ENCODE measurements at regions not wholly inside any gene's neighbourhood (a gene's known extent, or its start where the extent isn't known, plus 50 kb on each side); places are given as distances from the start of the nearest gene placed in this dataset.
A peak's percentile ranks its signal among the peaks of the same experiment; 100 is the strongest.

DNA sequence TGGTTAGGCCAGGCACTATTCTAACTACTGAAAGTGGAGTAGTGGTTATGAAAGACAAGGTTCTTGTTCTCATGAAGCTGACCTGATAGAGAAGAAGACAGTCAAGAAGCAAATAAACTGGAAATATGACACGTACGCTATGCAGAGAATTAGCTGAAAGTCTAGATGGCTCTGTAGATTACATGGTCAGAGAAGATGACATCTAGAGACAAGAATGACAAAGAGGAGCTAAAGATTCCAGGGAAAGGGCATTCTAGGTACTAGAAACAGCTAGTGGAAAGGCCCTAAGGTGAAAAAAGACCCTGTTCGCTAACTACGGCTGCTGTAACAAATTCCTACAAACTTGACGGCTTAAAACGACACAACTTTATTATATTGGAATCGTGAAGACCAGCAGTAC lies 68.0 kb upstream of the NRIP1 start:
- intact Hi-C loops (cut with DNase I) = no loop called here
- no peak for DNase-seq
- no peaks in the 10 kb centered on the region for H3K27me3 ChIP-seq
- no peak overlapping the region for H3K27ac ChIP-seq
- no peaks in the 10 kb centered on the region for H3K36me3 ChIP-seq
- H3K4me1 ChIP-seq = no peaks in the 10 kb centered on the region
- TF ChIP-seq, protein P1, sequence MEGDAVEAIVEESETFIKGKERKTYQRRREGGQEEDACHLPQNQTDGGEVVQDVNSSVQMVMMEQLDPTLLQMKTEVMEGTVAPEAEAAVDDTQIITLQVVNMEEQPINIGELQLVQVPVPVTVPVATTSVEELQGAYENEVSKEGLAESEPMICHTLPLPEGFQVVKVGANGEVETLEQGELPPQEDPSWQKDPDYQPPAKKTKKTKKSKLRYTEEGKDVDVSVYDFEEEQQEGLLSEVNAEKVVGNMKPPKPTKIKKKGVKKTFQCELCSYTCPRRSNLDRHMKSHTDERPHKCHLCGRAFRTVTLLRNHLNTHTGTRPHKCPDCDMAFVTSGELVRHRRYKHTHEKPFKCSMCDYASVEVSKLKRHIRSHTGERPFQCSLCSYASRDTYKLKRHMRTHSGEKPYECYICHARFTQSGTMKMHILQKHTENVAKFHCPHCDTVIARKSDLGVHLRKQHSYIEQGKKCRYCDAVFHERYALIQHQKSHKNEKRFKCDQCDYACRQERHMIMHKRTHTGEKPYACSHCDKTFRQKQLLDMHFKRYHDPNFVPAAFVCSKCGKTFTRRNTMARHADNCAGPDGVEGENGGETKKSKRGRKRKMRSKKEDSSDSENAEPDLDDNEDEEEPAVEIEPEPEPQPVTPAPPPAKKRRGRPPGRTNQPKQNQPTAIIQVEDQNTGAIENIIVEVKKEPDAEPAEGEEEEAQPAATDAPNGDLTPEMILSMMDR (IDR thresholded peaks at IDR 0.05) = no peak
- H3K4me3 ChIP-seq = no peak overlapping the region
- no peak overlapping the region for H3K9ac ChIP-seq (ENCODE audit: low read depth in 2 of 2, low read length in 2 of 2)
- no peaks in the 10 kb centered on the region for H3K9me3 ChIP-seq

DNA sequence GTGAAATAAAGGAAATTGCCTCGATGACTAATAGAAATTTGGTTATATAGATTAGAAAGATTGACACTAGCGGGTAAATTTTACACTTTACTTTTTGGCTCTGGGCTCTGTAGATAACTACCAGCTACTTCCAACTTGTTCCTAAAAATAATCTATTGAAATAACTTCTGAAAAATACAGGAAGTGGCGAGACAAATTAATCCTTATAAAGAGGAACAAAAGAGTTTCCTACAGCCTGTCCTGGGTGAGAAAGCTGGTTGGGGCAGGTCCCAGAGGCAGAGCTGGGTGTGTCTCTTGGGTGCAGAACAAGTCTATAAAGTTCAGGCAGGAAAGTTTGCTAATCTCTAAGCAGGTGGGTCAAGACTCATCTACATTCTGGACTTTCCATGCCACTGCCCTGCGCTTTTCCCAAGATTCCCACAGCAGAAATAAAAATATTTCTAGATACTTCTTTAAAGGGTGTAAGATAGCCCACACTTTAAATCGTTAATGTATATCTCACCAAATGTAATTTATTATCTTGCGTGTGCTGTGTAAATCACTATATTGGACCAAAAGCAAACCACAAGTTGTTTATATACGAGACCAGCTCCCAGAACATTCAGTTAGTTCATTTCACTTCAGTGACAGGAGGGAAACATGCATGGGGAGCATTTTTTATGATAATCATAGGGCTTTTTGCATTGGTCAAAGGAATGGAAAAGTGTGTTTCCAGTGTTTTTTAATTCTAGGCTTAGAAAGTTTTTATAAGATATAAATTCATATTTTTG lies 70.1 kb upstream of the NRIP1 start:
- Histone ChIP-seq H3K9me3 (no peaks in the 10 kb centered on the region), H3K4me3 (no peak overlapping the region), H3K27ac (peak overlapping the region; percentile 78), H3K36me3 (no peaks in the 10 kb centered on the region), H3K4me1 (no peaks in the 10 kb centered on the region), H3K9ac (ENCODE audit: low read depth in 2 of 2, low read length in 2 of 2) (peak overlapping the region in 1 of 2 donors; percentile 13), H3K27me3 (no peaks in the 10 kb centered on the region)
- intact Hi-C loops (cut with DNase I) = no loop called here
- peak; percentile 78 for DNase-seq
- TF ChIP-seq, protein P1 (IDR thresholded peaks at IDR 0.05) = no peak

DNA sequence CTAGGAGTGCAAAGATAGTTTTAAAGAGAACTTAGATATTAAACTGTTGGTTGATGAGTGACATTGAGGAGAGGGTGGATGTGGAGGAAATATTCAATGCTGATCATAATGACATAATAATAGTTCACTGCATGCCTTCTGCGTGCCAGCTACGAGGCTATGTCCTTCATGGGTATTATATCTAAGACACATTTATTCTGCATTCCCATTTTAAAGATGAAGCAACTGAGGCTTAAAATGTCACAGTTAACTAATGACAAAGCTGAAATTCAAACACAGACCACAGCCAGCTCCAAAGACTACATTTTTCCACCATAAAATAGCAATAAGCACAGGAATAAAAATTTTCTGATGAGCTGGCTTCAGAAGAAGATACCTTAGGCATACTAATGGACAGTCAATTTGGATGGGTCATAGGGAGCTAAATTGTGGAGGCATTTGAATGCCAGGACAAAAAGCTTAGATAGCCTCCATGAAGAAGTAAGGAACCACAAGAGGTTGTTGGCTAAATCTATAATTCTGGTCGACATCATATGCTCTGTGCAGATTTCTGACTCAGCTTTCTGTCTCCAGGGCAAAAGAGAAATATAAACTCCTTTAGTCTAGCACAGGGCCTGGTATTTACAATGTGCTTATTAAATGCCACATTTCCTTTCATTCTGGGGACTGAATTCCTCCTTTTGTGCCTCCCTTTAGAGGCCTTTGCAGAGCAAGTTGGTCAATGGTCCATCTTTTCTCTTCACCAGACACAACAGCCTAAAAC lies 71.2 kb upstream of the NRIP1 start:
- TF ChIP-seq, protein P1 (IDR thresholded peaks at IDR 0.05) = no peak
- Histone ChIP-seq H3K9ac (ENCODE audit: low read depth in 2 of 2, low read length in 2 of 2) (no peak overlapping the region), H3K27ac (peak overlapping the region; percentile 78), H3K36me3 (no peaks in the 10 kb centered on the region), H3K4me1 (no peaks in the 10 kb centered on the region), H3K4me3 (no peak overlapping the region), H3K27me3 (no peaks in the 10 kb centered on the region), H3K9me3 (no peaks in the 10 kb centered on the region)
- no peak for DNase-seq
- intact Hi-C loops (cut with DNase I) = no loop called here

DNA sequence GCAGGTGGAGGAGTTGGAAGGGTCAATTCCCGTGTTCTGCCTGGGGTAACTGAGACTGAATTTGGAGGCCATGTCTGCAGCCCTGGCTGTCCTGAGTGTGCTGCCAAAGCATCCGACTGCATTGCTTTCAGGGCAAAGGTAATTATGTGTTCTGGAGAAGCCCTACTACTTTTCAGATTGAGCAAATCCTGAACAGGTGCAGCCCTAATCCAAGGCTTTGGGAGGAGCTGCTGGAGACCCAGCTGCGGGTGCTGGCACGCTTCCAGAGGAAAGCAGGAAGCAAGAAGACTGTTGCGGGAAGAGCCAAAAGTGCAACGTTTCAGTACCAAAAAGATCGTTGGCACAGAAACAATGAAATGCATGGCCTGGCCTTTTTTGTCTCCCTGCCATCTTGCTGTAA lies 73.7 kb upstream of the NRIP1 start:
- Histone ChIP-seq H3K4me3 (no peak overlapping the region), H3K9me3 (no peaks in the 10 kb centered on the region), H3K4me1 (no peaks in the 10 kb centered on the region), H3K9ac (ENCODE audit: low read depth in 2 of 2, low read length in 2 of 2) (peak overlapping the region in 1 of 2 donors; percentile 42), H3K36me3 (no peaks in the 10 kb centered on the region), H3K27me3 (no peaks in the 10 kb centered on the region), H3K27ac (peak overlapping the region; percentile 42)
- DNase-seq = peak; percentile 66
- intact Hi-C loops (cut with DNase I) = no loop called here
- TF ChIP-seq, protein P1 (IDR thresholded peaks at IDR 0.05) = no peak

DNA sequence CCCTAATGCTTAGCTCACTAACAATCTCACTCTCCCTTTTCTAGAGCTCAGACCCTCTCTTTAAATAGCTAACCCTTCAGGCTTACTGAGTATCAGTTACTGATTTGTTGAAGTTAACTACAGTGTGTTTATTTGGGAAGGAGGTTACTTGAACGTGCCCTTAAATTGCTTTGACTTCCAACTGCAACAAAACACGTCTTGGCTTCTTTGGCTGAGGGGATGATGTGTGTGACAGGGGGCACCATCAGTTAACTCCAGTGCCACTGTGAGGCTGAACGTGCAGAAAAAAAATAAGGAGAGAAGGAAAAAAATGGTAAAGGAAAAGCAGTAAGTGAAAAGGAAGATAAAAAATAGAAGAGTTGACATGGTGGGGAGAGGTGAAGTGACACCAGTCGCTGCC lies 75.1 kb upstream of the NRIP1 start:
- TF ChIP-seq, protein P1 (IDR thresholded peaks at IDR 0.05) = no peak
- Histone ChIP-seq H3K4me3 (no peak overlapping the region), H3K27me3 (no peaks in the 10 kb centered on the region), H3K9ac (ENCODE audit: low read depth in 2 of 2, low read length in 2 of 2) (peak overlapping the region in 1 of 2 donors; percentile 44), H3K27ac (peak overlapping the region; percentile 78), H3K9me3 (no peaks in the 10 kb centered on the region), H3K4me1 (no peaks in the 10 kb centered on the region), H3K36me3 (no peaks in the 10 kb centered on the region)
- no peak for DNase-seq
- intact Hi-C loops (cut with DNase I) = no loop called here

Data from colonic mucosa (tissue), 4 donors.